Stomach (tissue), 4 donors: ENCODE measurements at regions not wholly inside any gene's neighbourhood (a gene's known extent, or its start where the extent isn't known, plus 50 kb on each side); places are given as distances from the start of the nearest gene placed in this dataset.

Experiments used
- EP300 ChIP-seq: sonication (generic); formaldehyde crosslinking; IDR thresholded peaks from one replicate; pipeline ENCODE4 v1.6.1; 2017; ENCODE audit warnings: antibody characterized with exemption
- POLR2A ChIP-seq, 4 donors: fragments of 450-650 bp; IDR thresholded peaks; one replicate each; pipeline ENCODE4 v1.6.1; 2016; ENCODE audit warnings: antibody characterized with exemption in 4 of 4, control low read depth in 2 of 4, mild to moderate bottlenecking in 1 of 4, moderate library complexity in 1 of 4
- TF ChIP-seq, protein P1 (sequence below), 7 experiments: fragments of 450-650 bp in 4 of 7; fragments of 200-600 bp in 3 of 7; sonication (generic) in 3 of 7; IDR thresholded peaks; one replicate each; pipeline ENCODE4 v1.5.1; 2016 to 2019; ENCODE audit warnings: antibody characterized with exemption in 7 of 7, control low read depth in 2 of 7, mild to moderate bottlenecking in 1 of 7

- TF ChIP-seq, protein P1, sequence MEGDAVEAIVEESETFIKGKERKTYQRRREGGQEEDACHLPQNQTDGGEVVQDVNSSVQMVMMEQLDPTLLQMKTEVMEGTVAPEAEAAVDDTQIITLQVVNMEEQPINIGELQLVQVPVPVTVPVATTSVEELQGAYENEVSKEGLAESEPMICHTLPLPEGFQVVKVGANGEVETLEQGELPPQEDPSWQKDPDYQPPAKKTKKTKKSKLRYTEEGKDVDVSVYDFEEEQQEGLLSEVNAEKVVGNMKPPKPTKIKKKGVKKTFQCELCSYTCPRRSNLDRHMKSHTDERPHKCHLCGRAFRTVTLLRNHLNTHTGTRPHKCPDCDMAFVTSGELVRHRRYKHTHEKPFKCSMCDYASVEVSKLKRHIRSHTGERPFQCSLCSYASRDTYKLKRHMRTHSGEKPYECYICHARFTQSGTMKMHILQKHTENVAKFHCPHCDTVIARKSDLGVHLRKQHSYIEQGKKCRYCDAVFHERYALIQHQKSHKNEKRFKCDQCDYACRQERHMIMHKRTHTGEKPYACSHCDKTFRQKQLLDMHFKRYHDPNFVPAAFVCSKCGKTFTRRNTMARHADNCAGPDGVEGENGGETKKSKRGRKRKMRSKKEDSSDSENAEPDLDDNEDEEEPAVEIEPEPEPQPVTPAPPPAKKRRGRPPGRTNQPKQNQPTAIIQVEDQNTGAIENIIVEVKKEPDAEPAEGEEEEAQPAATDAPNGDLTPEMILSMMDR (IDR thresholded peaks at IDR 0.05), result peak in 1 of 7 experiments; percentile 4
- TF ChIP-seq POLR2A (IDR thresholded peaks at IDR 0.05) (no peak), EP300 (no peak)
Observed at GRCh38 chr5:168047669-168048111, 243.8 kb upstream of the WWC1 start.
